Rectal smooth muscle tissue (tissue), 1 donor: ENCODE measurements at regions not wholly inside any gene's neighbourhood (a gene's known extent, or its start where the extent isn't known, plus 50 kb on each side); places are given as distances from the start of the nearest gene placed in this dataset.
"Not testable (repeated sequence)": the region's sequence is repeated elsewhere in the genome, so short reads cannot be mapped to it uniquely, and the experiment has no call there.

ENCODE experiments used
- H3K27ac ChIP-seq: one replicate; pipeline ENCODE4 v1.7.0; 2013; ENCODE audit warnings: low read depth, low read length, inconsistent platforms
- H3K27me3 ChIP-seq: one replicate; pipeline ENCODE4 v1.7.0; 2013; ENCODE audit warnings: low read length; ENCODE audit not compliant: control insufficient read depth, insufficient read depth
- H3K36me3 ChIP-seq: one replicate; pipeline ENCODE4 v1.7.0; 2013; ENCODE audit warnings: low read length; ENCODE audit not compliant: control insufficient read depth, insufficient read depth
- H3K4me1 ChIP-seq: one replicate; pipeline ENCODE4 v1.7.0; 2013; ENCODE audit warnings: low read length; ENCODE audit not compliant: control insufficient read depth, insufficient read depth
- H3K4me3 ChIP-seq: one replicate; pipeline ENCODE4 v1.7.0; 2013; ENCODE audit warnings: low read length
- H3K9ac ChIP-seq: one replicate; pipeline ENCODE4 v1.7.0; 2013; ENCODE audit warnings: low read length

DNA sequence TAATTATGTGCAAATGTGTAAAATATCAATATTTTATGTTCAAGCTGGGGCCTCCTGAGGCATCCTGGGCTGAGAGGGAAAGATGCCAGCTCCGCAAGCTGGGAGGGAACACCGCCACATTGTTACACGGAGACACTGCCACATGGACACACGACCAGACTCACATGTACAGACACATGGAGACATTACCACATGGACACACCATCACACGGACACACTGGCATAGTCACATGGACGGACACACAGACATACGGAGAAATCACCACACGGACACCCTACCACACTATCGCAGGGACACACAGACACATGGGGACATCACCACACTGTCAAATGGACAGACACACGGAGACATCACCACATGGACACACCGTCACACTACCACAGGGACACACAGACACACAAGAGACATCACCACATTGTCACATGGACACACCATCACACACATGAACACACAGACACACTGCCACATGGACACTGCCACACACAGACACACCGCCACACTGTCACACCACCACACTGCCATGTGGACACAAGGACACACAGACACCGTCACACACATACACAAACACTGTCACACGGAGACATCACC lies 117.6 kb downstream of the CCDC74A start:
- Histone ChIP-seq H3K36me3 (no peaks in the 10 kb centered on the region), H3K4me3 (no peak overlapping the region), H3K9ac (no peak overlapping the region)

GRCh38 chr2:131646220-131646619 lies 118.5 kb downstream of the CCDC74A start:
- not testable (repeated sequence) for H3K4me3 ChIP-seq, H3K9ac ChIP-seq, H3K27me3 ChIP-seq

More for the DNA sequence above, 117.6 kb downstream of the CCDC74A start:
- Histone ChIP-seq H3K4me1 (no peaks in the 10 kb centered on the region), H3K27ac (no peak overlapping the region), H3K27me3 (no peaks in the 10 kb centered on the region)

GRCh38 chr2:131646669-131647297 lies 119.1 kb downstream of the CCDC74A start:
- Histone ChIP-seq H3K27ac (no peak overlapping the region), H3K27me3 (no peaks in the 10 kb centered on the region), H3K36me3 (no peaks in the 10 kb centered on the region), H3K9ac (no peak overlapping the region), H3K4me1 (no peaks in the 10 kb centered on the region), H3K4me3 (no peak overlapping the region)

More at GRCh38 chr2:131646220-131646619, 118.5 kb downstream of the CCDC74A start:
- not testable (repeated sequence) for H3K4me1 ChIP-seq, H3K27ac ChIP-seq, H3K36me3 ChIP-seq

DNA sequence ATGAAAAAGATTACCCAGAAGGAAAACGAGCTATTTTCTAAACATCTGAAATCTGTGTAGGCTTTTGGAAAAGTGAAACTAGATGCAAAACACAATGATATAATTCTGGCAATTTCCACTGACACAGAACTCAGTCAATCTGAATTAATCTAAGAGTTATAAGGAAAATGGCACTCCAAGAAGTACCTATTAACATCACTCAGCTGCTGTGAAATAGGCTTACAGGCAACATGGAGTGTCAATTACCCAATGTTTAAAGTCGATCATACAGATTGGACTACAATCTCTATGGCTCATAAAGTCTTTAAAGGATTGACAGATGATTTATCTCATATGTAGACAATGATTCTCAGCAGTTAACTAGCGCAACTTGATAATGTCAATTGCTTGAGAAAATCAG lies 120.9 kb downstream of the CCDC74A start:
- H3K4me3 ChIP-seq, H3K36me3 ChIP-seq, H3K27me3 ChIP-seq, H3K4me1 ChIP-seq, H3K9ac ChIP-seq, H3K27ac ChIP-seq: not testable (repeated sequence)

- H3K36me3 ChIP-seq, H3K27me3 ChIP-seq, H3K27ac ChIP-seq, H3K4me3 ChIP-seq, H3K4me1 ChIP-seq, H3K9ac ChIP-seq: not testable (repeated sequence)
Observed at GRCh38 chr2:131652246-131652645, 124.6 kb downstream of the CCDC74A start.

DNA sequence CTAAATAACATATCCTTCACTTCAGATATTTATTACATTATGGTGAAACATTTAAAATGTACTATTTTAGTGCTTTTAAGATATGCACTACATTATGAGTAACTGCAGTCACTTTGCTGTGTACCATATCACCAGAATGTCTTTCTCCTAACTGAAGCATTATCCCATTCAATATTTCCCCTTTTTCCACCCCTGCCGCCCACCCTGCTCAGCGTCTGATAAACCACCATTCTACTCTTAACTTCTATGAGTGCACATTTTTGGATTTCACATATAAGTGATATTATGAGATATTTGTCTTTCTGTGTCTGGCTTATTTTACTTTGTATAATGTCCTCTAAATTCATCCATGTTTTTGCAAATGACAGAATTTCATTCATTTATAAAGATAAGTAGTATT lies 126.4 kb downstream of the CCDC74A start:
- not testable (repeated sequence) for H3K27ac ChIP-seq, H3K4me3 ChIP-seq, H3K9ac ChIP-seq, H3K27me3 ChIP-seq, H3K4me1 ChIP-seq, H3K36me3 ChIP-seq

DNA sequence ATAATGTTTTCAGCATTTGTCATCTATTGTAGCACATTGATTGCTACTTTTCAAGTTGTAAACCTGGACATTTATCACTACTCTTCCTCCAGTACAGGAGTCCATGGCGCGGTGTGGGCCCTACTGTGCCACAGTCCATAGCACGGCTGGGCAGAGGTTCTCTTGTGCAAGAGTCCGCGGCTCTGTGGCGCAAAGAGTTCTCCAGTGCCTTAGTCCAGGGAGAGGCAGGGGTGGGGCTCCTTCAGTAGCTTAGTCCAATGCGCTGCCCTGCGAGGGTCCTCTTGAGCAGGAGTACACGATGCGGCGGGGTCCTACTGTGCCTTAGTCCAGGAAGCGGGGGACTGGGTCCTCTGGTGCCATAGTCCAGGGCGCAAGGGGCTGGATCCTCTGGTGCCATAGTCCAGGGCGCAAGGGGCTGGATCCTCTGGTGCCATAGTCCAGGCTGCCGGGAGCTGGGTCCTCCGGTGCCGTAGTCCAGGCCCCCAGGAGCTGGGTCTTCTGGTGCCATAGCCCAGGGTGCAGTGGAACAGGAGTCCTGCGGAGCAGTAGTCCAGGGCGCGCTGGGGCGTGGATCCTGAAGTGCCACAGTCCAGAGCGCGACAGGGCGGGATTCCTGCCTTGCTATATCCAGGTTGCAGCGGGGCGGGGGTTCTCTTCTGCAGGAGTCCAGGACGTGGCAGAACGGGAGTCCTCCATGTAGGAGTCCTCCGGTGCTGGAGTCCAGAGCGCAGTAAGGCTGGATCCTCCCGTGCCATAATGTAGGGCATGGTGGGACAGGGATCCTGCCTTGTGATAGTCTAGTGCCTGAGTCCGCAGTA lies 129.3 kb downstream of the CCDC74A start:
- Histone ChIP-seq H3K36me3 (no peaks in the 10 kb centered on the region), H3K27me3 (no peaks in the 10 kb centered on the region)

GRCh38 chr2:131657895-131658768 lies 130.4 kb downstream of the CCDC74A start:
- H3K27me3 ChIP-seq = no peaks in the 10 kb centered on the region
- H3K36me3 ChIP-seq = no peaks in the 10 kb centered on the region
- H3K4me1 ChIP-seq = no peaks in the 10 kb centered on the region
- no peak overlapping the region for H3K27ac ChIP-seq
- no peak overlapping the region for H3K9ac ChIP-seq
- H3K4me3 ChIP-seq = no peak overlapping the region

More for the DNA sequence above, 129.3 kb downstream of the CCDC74A start:
- H3K9ac ChIP-seq = no peak overlapping the region
- no peaks in the 10 kb centered on the region for H3K4me1 ChIP-seq
- H3K27ac ChIP-seq = no peak overlapping the region
- H3K4me3 ChIP-seq = no peak overlapping the region

DNA sequence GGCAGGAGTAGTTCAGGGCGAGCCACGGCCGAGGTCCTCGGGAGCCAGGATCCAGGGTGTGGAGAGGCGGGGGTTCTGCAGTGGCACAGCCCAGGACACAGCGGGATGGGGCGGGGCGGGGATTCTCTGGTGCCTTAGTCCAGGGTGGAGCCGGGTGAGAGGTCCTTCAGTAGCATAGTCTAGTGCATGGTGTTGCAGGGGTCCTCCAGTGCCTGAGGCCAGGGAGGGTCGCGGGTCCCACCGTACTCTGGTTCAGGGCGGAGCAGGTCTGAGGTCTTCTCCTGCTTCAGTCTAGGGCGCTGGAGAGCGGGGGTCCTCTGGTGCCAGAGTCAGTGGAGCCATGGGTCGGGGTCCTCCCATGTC lies 131.1 kb downstream of the CCDC74A start:
- H3K9ac ChIP-seq = no peak overlapping the region
- H3K27ac ChIP-seq = no peak overlapping the region
- no peaks in the 10 kb centered on the region for H3K27me3 ChIP-seq
- H3K4me1 ChIP-seq = no peaks in the 10 kb centered on the region
- H3K36me3 ChIP-seq = no peaks in the 10 kb centered on the region
- no peak overlapping the region for H3K4me3 ChIP-seq

DNA sequence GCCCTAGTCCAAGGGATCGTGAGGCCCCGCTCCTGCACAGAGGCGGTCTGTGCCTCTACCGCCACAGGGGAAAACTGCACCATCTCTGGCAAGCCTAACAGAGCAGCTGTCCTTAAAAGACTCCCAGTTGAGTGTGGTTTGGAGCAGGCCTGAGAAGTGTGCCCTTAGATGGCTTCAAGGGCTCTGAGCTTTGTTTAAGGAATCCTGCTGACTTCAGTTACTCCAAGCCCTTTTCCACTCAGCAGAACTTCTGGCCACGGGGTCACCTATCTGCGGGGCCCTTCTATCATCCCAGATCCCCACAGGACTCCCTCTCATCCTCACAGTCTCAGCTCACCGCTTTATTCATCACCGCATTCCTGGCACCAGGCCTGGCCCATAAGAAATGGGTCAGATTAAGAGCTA lies 131.5 kb downstream of the CCDC74A start:
- H3K4me1 ChIP-seq = no peaks in the 10 kb centered on the region
- H3K27me3 ChIP-seq = no peaks in the 10 kb centered on the region
- no peaks in the 10 kb centered on the region for H3K36me3 ChIP-seq
- no peak overlapping the region for H3K4me3 ChIP-seq
- H3K27ac ChIP-seq = no peak overlapping the region
- no peak overlapping the region for H3K9ac ChIP-seq

DNA sequence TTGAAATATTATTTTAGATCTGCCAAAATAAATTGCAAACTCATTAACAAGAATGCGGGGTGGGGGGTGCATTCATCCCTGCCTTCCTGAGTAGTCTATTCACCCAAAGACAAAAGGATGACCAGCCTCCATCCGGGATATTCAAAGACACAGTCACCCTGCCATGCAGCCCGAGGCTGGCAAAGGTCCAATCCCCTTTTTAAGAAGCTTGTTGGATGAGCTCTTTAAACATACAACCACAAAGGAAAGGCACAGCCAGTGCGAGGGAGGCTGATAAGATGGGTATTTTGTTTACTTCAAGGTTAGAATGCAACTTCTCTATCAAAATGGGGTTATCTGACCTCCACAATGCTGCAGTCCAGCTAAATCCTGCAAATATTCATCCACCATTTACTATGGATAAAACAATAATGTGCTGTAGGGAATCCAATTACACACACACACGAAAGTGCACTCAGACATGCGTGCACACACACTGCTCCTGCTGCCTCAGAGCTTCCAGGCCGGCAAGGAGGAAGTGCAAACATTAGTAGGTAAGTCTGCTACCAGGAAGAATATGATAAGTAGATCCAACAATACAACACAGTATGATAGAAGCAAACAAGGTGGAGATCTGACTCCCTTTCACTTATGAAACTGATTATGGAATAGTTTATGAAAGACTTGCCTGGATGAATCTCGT lies 133.6 kb downstream of the CCDC74A start:
- not testable (repeated sequence) for H3K36me3 ChIP-seq, H3K4me1 ChIP-seq, H3K27me3 ChIP-seq, H3K27ac ChIP-seq, H3K9ac ChIP-seq, H3K4me3 ChIP-seq
